ENCODE measurements at regions not wholly inside any gene's neighbourhood (a gene's known extent, or its start where the extent isn't known, plus 50 kb on each side); places are given as distances from the start of the nearest gene placed in this dataset.

- TF ChIP-seq, protein P1, sequence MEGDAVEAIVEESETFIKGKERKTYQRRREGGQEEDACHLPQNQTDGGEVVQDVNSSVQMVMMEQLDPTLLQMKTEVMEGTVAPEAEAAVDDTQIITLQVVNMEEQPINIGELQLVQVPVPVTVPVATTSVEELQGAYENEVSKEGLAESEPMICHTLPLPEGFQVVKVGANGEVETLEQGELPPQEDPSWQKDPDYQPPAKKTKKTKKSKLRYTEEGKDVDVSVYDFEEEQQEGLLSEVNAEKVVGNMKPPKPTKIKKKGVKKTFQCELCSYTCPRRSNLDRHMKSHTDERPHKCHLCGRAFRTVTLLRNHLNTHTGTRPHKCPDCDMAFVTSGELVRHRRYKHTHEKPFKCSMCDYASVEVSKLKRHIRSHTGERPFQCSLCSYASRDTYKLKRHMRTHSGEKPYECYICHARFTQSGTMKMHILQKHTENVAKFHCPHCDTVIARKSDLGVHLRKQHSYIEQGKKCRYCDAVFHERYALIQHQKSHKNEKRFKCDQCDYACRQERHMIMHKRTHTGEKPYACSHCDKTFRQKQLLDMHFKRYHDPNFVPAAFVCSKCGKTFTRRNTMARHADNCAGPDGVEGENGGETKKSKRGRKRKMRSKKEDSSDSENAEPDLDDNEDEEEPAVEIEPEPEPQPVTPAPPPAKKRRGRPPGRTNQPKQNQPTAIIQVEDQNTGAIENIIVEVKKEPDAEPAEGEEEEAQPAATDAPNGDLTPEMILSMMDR (IDR thresholded peaks at IDR 0.05), result no peak
- TF ChIP-seq POLR2A (IDR thresholded peaks at IDR 0.05), result no peak
These were observed 686.5 kb downstream of the MECOM start for GRCh38 chr3:168976969-168977368.

Data from adrenal gland (tissue), 5 donors.